ENCODE measurements at regions not wholly inside any gene's neighbourhood (a gene's known extent, or its start where the extent isn't known, plus 50 kb on each side); places are given as distances from the start of the nearest gene placed in this dataset.
"Not testable (repeated sequence)": the region's sequence is repeated elsewhere in the genome, so short reads cannot be mapped to it uniquely, and the experiment has no call there.

DNA sequence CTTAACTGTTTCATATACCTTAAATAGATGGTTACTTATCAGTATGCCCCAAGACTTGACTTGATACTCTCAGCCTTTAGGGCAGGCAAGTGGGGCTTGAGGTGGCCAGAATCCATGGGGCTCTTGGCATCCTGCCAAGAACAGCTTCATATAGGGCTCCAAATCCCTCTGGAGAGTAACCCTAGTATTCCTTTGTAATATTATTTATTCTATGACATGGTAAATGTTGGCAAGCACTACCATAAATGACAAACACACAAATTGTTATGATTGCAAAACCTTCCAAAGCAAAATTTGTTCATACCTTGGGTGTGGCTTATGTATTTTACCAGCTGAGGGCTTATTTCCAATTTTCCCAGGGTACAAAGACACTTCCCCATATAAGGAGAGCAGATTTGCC, 257.4 kb upstream of the TRPC7 start:
- DNase-seq (ENCODE audit: low spot score): no peak

DNA sequence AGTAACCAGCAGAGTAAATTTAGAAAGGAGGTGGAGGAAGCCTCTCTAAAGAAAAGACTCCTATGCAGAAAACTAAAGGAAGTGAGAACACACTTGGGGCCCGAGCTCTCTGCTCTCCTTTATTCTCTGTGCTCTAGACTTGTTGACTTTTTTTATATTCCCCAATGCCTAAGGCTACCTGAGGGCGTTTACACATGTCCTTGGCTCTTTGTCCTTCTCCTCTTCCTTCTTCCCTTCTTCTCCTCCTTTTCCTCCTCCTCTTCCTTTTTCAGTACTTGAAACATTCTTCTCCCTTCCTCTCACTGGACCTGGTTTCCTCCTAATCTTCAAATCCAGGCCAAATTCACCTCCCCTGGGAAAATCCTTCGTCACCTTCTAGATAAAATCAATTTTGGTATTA, 256.4 kb upstream of the TRPC7 start:
- DNase-seq (ENCODE audit: low spot score): no peak

DNA sequence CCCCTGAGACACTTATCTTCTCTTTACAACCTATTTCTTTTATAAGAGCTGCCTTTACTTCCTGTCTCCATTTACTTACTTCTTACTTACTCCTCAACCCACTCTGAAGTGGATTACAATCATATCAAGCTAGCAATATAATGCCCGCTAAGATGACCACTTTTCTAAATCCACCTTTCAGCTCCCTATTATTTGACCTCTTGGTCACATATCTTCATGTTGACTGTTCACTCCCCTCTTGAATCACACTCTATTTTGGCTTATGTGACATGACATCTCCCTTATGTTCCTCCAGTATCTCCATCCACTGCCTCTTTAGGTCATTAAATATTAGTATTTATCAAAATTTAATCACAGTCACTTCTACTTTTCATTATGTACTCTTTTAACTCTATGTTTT, 255.3 kb upstream of the TRPC7 start:
- DNase-seq (ENCODE audit: low spot score): no peak

DNA sequence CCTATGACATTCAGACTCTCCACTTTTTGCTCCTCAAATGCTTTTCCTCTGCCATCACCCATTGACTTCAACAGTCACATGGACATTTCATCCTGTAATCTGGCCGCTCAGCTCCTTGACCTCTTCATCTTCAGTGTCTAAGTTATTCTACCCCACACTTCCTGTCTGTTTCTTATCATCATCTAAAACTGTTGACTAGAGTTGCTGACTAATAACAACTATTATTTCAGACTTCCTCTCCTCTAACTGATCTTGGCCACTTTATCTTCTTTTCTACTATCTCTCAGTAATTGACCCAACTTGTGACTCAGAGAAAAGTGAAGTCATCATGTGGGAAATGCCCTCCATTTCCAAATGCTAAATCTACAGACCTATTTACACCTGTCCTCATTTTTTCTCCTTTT, 254.7 kb upstream of the TRPC7 start:
- DNase-seq (ENCODE audit: low spot score): no peak

DNA sequence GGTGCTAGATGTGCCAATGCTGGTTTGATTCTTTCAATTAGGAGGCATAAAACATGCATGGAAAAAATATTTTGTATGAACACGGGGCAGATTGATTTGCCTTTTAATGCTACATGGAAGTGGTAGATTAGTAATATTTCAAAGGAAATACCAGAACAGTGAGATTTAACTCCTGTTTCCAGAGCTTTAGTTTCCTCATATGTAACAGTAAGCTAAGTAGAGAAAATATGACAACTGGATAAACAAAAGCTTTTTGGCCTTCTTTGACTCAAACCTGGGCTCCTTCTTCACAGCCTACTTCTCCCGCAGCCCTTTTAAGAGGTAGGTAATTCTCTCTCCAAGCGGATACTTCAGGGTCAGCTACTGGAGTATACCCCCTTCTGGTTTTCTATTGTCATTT, 254.2 kb upstream of the TRPC7 start:
- no peak for DNase-seq (ENCODE audit: low spot score)

DNA sequence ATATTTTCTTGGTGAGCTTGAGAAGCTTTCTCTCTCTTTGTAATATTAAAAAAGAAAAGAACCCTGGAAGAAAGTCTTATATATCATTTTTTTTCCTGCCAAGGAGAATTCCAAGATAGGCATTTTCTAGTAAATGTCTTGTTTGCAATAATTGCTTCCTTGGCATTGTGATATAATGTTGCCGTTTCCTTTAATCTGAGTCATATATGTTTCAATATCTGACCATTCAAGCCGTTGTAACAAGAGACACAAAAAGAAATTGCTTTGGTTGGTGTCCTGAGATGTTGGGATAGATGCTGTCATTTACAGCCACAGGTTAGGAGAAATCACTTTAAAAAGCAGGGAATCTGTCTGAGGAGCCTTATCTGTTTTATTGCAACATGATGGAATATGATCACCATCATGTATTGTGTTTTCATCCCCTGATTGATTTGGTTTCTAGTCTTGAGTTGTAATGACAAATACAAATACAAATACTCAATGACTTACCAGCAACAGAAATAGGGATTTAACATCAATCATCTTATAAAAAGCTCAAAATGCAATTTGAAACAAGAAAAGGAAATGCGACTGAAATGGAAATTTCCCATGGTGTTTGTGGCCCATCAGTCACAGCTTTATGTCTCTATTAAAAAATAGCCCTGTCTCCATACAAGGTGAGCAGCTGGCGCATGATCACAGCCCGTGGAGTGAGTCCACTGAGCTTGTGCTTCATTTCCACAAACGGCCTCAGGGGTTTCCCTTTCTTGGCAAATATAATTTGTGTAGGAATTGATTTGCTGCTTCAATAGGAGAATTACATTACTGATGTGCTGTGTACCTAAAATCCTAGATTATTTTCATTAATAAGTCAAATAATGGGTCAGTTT, 250.1 kb upstream of the TRPC7 start:
- DNase-seq (ENCODE audit: low spot score): no peak

DNA sequence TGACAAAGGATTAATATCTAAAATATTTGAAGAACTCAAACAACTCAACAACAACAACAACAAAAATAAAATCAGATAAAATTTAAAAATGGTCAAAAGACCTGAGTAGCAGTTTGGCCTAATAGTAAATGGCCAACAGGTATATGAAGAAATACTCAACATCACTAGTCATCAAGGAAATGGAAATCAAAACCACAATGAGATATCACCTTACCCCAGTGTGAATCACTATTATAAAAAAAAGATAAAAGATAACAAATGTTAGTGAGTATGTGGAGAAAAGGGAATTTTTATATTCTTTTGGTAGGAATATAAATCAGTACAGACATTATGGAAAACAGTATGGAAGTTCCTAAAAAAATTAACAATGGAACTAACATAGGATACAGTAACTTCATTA, 247.9 kb upstream of the TRPC7 start:
- no peak for DNase-seq (ENCODE audit: low spot score)

DNA sequence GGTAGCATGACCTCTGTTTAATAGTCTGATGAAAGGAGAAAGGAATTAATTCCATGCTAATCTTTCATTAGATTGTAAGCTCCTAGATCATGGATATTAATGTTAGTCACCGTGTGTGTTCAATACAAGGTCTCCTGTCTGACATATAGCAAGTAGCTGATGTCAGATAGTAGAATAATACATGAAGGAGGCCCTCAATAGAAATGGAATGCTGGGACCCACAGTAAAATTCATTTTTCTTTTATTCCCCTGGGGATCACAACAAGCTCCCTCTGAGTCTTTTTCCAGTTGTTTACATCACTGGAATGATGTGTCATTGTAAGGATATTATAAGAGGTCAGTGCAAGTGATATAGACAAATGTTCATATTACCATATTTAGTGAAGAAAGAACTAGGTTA, 240.3 kb upstream of the TRPC7 start:
- no peak for DNase-seq (ENCODE audit: low spot score)

DNA sequence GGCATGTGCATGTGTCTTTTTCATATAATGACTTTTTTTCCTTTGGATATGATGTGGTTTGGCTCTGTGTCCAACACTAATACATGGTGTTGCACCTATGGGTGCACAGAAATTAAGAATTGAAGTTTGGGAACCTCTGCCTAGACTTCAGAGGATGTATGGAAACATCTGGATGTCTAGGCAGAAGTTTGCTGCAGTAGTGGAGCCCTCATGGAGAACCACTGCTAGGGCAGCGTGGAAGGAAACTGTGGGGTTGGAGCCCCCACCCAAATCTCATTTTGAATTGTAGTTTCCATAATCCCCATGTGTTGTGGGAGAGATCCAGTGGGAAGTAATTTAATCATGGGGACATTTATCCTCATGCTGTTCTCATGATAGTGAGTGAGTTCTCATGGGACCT, 235.0 kb upstream of the TRPC7 start:
- no peak for DNase-seq (ENCODE audit: low spot score)

DNA sequence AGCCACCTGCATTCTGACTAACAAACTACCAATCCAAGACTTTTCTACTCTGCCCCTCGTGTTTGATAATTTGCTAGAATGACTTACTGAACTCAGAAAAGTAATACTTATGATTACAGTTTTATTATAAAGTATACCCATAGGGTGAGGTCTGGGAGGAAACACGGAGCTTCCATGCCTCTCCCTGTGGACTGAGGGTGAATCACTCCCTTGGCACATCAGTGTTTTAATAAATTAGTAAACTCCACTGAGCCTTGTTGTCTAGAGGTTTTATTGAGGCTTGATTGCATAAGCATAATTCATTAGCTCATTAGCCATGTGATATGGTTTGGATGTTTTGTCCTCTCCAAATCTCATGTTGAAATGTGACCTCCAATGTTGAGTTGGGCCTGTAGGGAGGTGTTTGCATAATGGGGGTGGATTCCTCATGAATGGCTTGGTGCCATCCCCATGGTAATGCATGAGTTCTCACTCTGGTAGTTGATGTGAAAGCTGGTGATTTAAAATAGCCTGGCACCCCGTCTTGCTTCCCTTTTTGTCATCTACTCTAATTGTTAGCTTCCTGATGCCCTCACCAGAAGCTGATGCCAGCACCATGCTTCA, 233.6 kb upstream of the TRPC7 start:
- DNase-seq (ENCODE audit: low spot score): no peak

DNA sequence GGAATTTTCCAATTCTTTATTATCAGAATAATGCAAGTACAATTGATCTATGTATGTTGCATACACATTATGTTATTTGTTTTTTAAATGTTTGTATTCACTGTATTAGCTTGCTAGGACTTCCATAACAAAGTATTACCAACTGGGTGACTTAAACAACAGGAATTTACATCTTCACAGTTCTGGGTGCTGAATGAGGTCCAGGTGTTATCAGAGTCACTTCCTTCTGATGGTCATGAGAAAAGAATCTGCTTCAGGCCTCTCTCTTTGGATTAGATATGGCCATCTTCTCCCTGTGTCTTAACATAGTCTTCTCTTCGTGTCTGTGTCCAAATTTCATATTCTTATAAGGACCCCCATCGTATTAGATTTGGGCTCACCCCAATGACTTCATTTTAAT, 229.1 kb upstream of the TRPC7 start:
- DNase-seq (ENCODE audit: low spot score): no peak

DNA sequence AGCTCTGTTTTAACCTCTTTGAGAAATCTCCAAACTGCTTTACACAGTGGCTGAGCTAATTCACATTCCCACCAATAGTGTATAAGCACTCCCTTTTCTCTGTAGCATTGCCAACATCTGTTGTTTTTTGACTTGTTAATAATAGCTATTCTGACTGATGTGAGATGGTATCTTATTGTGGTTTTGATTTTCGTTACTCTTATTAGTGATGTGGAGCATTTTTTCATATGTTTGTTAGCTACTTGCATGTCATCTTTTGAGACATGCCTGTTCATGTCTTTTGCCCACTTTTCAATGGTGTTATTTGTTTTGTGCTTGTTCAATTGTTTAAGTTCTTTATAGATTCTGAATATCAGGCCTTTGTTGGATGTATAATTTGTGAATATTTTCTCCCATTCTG, 225.2 kb upstream of the TRPC7 start:
- no peak for DNase-seq (ENCODE audit: low spot score)

DNA sequence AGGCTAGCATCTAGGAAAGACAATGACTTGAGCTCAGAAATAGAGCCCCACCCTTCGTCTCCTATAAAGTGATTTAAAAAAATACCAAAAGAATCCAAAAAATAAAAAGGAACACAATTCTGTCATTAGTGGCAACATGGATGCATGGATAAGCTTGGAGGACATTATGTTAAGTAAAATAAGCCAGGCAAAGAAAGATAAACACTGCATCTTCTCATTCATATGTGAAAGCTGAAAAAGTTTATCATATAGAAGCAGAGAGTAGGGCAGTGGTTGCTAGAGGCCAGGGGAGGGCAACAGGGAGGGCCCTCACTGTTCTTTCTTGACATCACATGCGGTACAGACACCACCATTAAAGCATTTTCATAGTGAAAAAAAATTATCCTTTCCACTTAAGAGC, 220.9 kb upstream of the TRPC7 start:
- no peak for DNase-seq (ENCODE audit: low spot score)

DNA sequence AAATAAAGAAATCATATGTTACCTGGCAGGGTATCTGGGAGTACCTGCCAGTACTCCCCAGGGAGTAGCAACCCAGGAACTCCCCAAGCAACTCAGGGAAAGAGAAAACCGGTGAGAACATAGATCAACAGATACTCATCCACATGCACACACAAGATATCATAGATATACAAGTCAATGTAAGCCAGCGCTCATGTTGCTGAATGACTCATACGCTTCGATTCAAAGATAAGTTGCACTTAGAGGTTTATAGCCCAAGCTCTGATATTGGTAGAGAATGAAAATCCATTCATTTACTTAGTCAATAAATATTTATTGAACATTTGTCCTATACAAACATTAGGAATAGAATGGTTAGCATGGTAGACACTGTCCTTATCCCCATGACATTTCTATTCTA, 219.1 kb upstream of the TRPC7 start:
- DNase-seq (ENCODE audit: low spot score): no peak

DNA sequence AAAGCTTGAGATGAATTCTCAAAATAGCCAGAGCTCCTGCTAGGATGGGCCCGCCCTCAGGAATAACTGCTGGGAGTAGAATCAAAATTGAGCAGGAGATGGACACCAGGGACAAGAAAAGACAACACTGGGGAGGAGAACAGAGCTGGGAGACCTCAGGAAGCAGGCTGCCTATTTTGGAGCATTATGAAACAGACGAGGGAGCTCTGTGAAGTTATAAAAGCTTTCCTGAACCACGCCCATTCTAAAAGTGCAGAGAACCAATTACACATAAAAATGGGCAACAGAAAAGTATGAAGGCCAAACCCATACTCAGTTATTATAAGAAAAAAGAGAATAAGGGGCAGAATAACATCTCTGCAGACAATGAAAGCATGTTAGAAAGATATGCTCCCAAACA, 213.9 kb upstream of the TRPC7 start:
- DNase-seq (ENCODE audit: low spot score): no peak

DNA sequence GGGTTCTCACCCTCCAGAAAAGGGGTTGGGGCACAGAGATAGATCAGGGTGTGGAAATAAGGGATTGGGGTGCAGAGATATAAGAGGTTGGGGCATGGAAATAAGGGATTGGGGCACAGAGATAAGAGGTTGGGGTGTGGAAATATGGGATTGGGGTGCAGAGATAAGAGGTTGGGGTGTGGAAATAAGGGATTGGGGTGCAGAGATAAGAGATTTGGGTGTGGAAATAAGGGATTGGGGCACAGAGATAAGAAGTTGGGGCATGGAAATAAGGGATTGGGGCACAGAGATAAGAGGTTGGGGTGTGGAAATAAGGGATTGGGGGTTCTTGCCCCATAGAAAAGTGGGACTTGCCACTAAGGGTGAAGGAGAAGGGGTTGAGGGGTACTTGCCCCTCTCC, 204.5 kb upstream of the TRPC7 start:
- DNase-seq (ENCODE audit: low spot score): not testable (repeated sequence)

DNA sequence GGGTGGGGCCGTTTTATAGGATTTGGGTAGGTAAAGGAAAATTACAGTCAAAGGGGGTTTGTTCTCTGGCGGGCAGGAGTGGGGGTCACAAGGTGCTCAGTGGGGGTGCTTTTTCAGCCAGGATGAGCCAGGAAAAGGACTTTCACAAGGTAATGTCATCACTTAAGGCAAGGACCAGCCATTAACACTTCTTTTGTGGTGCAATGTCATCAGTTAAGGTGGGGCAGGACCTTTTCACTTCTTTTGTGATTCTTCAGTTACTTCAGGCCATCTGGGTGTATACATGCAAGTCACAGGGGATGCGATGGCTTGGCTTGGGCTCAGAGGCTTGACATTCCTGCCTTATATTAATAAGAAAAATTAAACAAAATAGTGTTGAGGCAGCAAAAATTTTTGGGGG, 200.1 kb upstream of the TRPC7 start:
- not testable (repeated sequence) for DNase-seq (ENCODE audit: low spot score)

DNA sequence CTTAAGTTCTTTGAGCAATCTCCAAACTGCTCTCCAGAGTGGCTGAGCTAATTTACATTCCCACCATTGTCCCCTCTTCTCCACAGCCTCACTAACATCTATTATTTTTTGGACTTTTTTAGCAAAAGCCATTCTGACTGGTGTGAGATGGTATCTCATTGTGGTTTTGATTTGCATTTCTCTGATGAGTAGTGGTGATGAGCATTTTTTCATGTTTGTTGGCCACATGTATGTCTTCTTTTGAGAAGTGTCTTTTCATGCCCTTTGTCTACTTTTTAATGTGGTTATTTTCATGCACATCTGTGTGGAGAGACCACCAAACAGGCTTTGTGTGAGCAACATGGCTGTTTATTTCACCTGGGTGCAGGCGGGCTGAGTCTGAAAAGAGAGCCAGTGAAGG, 199.7 kb upstream of the TRPC7 start:
- DNase-seq (ENCODE audit: low spot score): not testable (repeated sequence)

DNA sequence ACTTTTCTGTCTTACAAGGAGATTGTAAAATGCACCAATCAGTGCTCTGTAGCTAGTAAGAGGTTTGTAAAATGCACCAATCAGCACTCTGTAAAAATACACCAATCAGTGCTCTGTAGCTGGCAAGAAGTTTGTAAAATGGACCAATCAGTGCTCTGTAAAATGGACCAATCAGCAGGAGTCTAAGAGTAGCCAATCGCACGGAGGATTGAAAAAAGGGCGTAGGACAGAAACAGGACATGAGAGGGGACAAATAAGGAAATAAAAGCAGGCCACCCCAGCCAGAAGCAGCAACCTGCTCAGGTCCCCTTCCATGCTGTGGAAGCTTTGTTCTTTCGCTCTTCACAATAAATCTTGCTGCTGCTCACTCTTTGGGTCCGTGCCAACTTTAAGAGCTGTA, 199.1 kb upstream of the TRPC7 start:
- DNase-seq (ENCODE audit: low spot score): not testable (repeated sequence)

DNA sequence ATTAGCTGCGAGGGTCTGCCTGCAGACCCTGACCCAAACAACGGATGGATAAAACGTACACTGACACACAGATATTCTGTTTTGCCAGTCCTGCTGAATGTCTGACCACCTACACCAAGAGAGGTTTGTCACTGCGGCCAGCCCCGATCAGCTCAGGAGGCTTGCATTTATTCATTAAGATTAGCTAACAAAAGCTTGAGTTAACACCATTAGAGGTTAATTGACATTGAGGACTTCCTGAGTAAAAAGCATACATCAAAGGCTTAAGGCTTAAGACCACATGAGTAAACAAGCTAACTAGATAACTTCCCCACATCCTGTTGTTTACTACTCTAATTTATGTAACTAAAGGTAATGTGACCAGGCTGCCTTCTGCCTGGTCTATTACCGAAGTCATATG, 198.1 kb upstream of the TRPC7 start:
- DNase-seq (ENCODE audit: low spot score): no peak

DNA sequence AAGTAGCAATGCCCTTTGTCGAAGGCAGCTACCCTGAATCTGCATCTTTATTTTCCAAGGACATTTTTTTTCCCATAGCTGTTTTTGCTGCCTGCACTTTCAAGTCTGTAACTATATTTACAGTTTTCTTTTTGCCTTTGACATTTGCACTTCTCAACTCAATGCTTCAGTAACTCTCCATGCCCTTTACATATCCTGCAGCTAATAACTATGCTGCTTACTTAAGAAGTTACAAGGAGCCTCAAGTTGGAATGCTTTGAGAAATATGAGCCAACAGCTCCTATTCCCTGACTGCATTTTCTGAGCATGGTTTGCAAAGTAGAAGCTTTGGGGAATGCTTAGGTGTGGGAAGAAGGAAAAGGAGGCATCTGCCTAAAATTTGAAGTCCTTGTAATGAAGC, 194.8 kb upstream of the TRPC7 start:
- DNase-seq (ENCODE audit: low spot score): no peak

DNA sequence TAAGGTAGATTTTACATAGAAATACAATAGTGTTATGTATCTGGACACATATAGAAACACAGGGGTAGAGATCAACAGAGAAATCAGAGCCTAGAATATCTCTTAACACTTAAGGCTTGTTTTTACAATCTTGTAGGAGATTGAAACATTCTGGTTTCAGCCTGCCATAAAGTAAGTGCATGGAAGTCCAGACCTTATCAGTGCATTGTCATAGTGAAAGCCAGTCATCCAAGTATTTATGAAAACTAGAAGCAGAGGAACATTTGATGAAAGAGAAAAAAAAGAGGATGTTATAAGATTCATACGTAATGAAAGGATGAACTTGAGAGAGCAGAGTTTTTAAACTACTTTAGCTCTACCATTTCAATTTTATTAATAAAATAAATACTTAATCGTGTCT, 194.3 kb upstream of the TRPC7 start:
- no peak for DNase-seq (ENCODE audit: low spot score)

DNA sequence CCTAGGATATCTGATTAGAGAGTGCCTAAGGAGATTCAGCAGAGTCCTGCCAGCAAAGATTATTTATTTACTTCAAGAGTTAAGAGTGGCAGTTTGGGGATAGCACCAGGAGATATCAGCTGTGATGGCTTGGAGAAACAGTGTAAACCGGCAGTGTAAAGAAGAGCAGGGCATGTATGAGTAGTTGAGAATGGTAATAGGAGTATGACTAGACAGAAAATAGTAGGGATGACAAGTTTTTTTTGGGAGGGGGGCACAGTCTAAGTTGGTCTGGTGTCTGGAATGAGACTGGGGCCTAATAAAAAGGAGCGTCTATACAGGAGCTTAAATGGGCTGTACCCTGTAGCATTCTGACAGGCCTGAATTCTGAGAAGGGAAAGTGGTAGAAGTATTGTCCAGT, 181.8 kb upstream of the TRPC7 start:
- not testable (repeated sequence) for DNase-seq (ENCODE audit: low spot score)

DNA sequence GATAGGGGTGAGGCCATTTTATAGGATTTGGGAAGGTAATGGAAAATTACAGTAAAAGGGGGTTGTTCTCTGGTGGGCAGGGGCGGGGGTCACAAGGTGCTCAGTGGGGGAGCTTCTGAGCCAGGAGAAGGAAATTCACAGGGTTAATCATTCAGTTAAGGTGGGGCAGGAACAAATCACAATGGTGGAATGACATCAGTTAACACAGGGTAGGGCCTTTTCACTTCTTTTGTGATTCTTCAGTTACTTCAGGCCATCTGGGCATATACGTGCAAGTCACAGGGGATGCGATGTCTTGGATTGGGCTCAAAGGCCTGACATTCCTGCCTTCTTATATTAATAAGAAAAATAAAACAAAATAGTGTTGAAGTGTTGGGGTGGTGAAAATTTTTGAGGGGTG, 181.1 kb upstream of the TRPC7 start:
- DNase-seq (ENCODE audit: low spot score): not testable (repeated sequence)

All from SK-N-DZ (cell line).